ENCODE measurements at regions not wholly inside any gene's neighbourhood (a gene's known extent, or its start where the extent isn't known, plus 50 kb on each side); places are given as distances from the start of the nearest gene placed in this dataset.

GRCh38 chr21:32216293-32216692, 62.6 kb downstream of the MIS18A start:
- no peak for DNase-seq (ENCODE audit: low spot score)

GRCh38 chr21:32215306-32215685, 63.6 kb downstream of the MIS18A start:
- no peak for DNase-seq (ENCODE audit: low spot score)

GRCh38 chr21:32214654-32215305, 64.1 kb downstream of the MIS18A start:
- no peak for DNase-seq (ENCODE audit: low spot score)

- no peak for DNase-seq (ENCODE audit: low spot score)
Measured at GRCh38 chr21:32212116-32212515, 66.7 kb downstream of the MIS18A start.

- DNase-seq (ENCODE audit: low spot score), result no peak
Measured at GRCh38 chr21:32211306-32211705, 67.5 kb downstream of the MIS18A start.

- no peak for DNase-seq (ENCODE audit: low spot score)
Measured at GRCh38 chr21:32209580-32209979, 69.3 kb downstream of the MIS18A start.

- DNase-seq (ENCODE audit: low spot score), result no peak
Measured at GRCh38 chr21:32207406-32207716, 71.5 kb downstream of the MIS18A start.

GRCh38 chr21:32206631-32207405, 72.0 kb downstream of the MIS18A start:
- DNase-seq (ENCODE audit: low spot score), result no peak

- DNase-seq (ENCODE audit: low spot score), result no peak
Measured at GRCh38 chr21:32203877-32204480, 74.9 kb downstream of the MIS18A start.

- no peak for DNase-seq (ENCODE audit: low spot score)
Measured at GRCh38 chr21:32200029-32200428, 78.8 kb downstream of the MIS18A start.

- DNase-seq (ENCODE audit: low spot score), result no peak
Measured at GRCh38 chr21:32198384-32198783, 80.5 kb downstream of the MIS18A start.

- no peak for DNase-seq (ENCODE audit: low spot score)
Measured at GRCh38 chr21:32197896-32198295, 81.0 kb downstream of the MIS18A start.

GRCh38 chr21:32196001-32196400, 82.8 kb downstream of the MIS18A start:
- DNase-seq (ENCODE audit: low spot score), result no peak

- DNase-seq (ENCODE audit: low spot score), result no peak
Measured at GRCh38 chr21:32193098-32193465, 85.8 kb downstream of the MIS18A start.

- DNase-seq (ENCODE audit: low spot score), result no peak
Measured at GRCh38 chr21:32192291-32193097, 86.4 kb downstream of the MIS18A start.

- DNase-seq (ENCODE audit: low spot score), result no peak
Measured at GRCh38 chr21:32190493-32191144, 88.2 kb downstream of the MIS18A start.

GRCh38 chr21:32189688-32190483, 89.0 kb downstream of the MIS18A start:
- DNase-seq (ENCODE audit: low spot score), result no peak

- no peak for DNase-seq (ENCODE audit: low spot score)
Measured at GRCh38 chr21:32186804-32187203, 92.0 kb downstream of the MIS18A start.

- no peak for DNase-seq (ENCODE audit: low spot score)
Measured at GRCh38 chr21:32185726-32186125, 93.1 kb downstream of the MIS18A start.

GRCh38 chr21:32185103-32185502, 93.7 kb downstream of the MIS18A start:
- no peak for DNase-seq (ENCODE audit: low spot score)

GRCh38 chr21:32184485-32184884, 94.4 kb downstream of the MIS18A start:
- no peak for DNase-seq (ENCODE audit: low spot score)
